Medulla oblongata (tissue), 1 donor: ENCODE measurements at regions not wholly inside any gene's neighbourhood (a gene's known extent, or its start where the extent isn't known, plus 50 kb on each side); places are given as distances from the start of the nearest gene placed in this dataset.
"Not testable (repeated sequence)": the region's sequence is repeated elsewhere in the genome, so short reads cannot be mapped to it uniquely, and the experiment has no call there.

Source experiments
- DNase-seq: peaks from one replicate; pipeline ENCODE4 v3.0.0-alpha.2; 2015; ENCODE audit errors: extremely low spot score

- no peak for DNase-seq
Measured at GRCh38 chr3:187997946-187998561, 155.9 kb upstream of the LPP start.

GRCh38 chr3:187998611-187999010 is 155.3 kb upstream of the LPP start:
- DNase-seq, result no peak

GRCh38 chr3:187999821-188000220 is 154.1 kb upstream of the LPP start:
- no peak for DNase-seq

GRCh38 chr3:188000361-188000861 is 153.5 kb upstream of the LPP start:
- no peak for DNase-seq

GRCh38 chr3:188001093-188001492 is 152.9 kb upstream of the LPP start:
- no peak for DNase-seq

GRCh38 chr3:188001926-188002325 is 152.0 kb upstream of the LPP start:
- DNase-seq, result no peak

- no peak for DNase-seq
Measured at GRCh38 chr3:188002626-188003138, 151.3 kb upstream of the LPP start.

GRCh38 chr3:188003188-188004171 is 150.5 kb upstream of the LPP start:
- no peak for DNase-seq

- peak; percentile 74 for DNase-seq
Measured at GRCh38 chr3:188006726-188007393, 147.1 kb upstream of the LPP start.

- DNase-seq, result no peak
Measured at GRCh38 chr3:188007897-188008296, 146.1 kb upstream of the LPP start.

- no peak for DNase-seq
Measured at GRCh38 chr3:188008582-188009213, 145.3 kb upstream of the LPP start.

GRCh38 chr3:188010478-188010877 is 143.5 kb upstream of the LPP start:
- DNase-seq, result no peak

GRCh38 chr3:188019727-188020126 is 134.2 kb upstream of the LPP start:
- DNase-seq, result no peak

GRCh38 chr3:188021041-188021440 is 132.9 kb upstream of the LPP start:
- no peak for DNase-seq

- no peak for DNase-seq
Measured at GRCh38 chr3:188021502-188022040, 132.4 kb upstream of the LPP start.

GRCh38 chr3:188022902-188023301 is 131.1 kb upstream of the LPP start:
- DNase-seq, result not testable (repeated sequence)

GRCh38 chr3:188025555-188025954 is 128.4 kb upstream of the LPP start:
- no peak for DNase-seq

GRCh38 chr3:188026191-188026968 is 127.6 kb upstream of the LPP start:
- DNase-seq, result no peak

GRCh38 chr3:188031121-188031520 is 122.8 kb upstream of the LPP start:
- no peak for DNase-seq

- no peak for DNase-seq
Measured at GRCh38 chr3:188034989-188035388, 119.0 kb upstream of the LPP start.
